Karpas-422 (cell line): ENCODE measurements at regions not wholly inside any gene's neighbourhood (a gene's known extent, or its start where the extent isn't known, plus 50 kb on each side); places are given as distances from the start of the nearest gene placed in this dataset.

Source experiments
- DNase-seq: peaks from one replicate; pipeline ENCODE4 v3.0.0-alpha.2; 2015
- H2AFZ ChIP-seq: fragments of 200-600 bp; sonication (generic); 2 replicates; pipeline ENCODE4 v1.6.1; 2014; ENCODE audit warnings: antibody characterized with exemption, low read length, mixed read lengths
- H3K27ac ChIP-seq: fragments of 200-600 bp; sonication (generic); 2 replicates; pipeline ENCODE4 v1.5.1; 2014; ENCODE audit warnings: mild to moderate bottlenecking, low read length, moderate library complexity
- H3K27me3 ChIP-seq: fragments of 200-600 bp; sonication (generic); 2 replicates; pipeline ENCODE4 v1.6.1; 2014; ENCODE audit warnings: low read length, mixed read lengths
- H3K36me3 ChIP-seq: fragments of 200-600 bp; sonication (generic); 2 replicates; pipeline ENCODE4 v1.6.1; 2014; ENCODE audit warnings: low read length, mixed read lengths; ENCODE audit not compliant: insufficient read depth
- H3K4me1 ChIP-seq: fragments of 200-600 bp; sonication (generic); 2 replicates; pipeline ENCODE4 v1.6.1; 2014; ENCODE audit warnings: mild to moderate bottlenecking, low read length, mixed read lengths
- H3K4me2 ChIP-seq: fragments of 200-600 bp; sonication (generic); 2 replicates; pipeline ENCODE4 v1.6.1; 2014; ENCODE audit warnings: low read length, low read depth, mild to moderate bottlenecking; ENCODE audit not compliant: poor library complexity, severe bottlenecking
- H3K4me3 ChIP-seq: fragments of 200-600 bp; sonication (generic); 2 replicates; pipeline ENCODE4 v1.5.1; 2014; ENCODE audit warnings: mild to moderate bottlenecking, antibody characterized with exemption, low read length, mixed read lengths
- H3K79me2 ChIP-seq: fragments of 200-600 bp; sonication (generic); 2 replicates; pipeline ENCODE4 v1.6.1; 2014; ENCODE audit warnings: mild to moderate bottlenecking, low read length, mixed read lengths
- H3K9ac ChIP-seq: fragments of 200-600 bp; sonication (generic); 2 replicates; pipeline ENCODE4 v1.6.0; 2014; ENCODE audit warnings: low read length
- H3K9me2 ChIP-seq: fragments of 200-600 bp; sonication (generic), shearing (Covaris generic); replicated peaks from 2 replicates; pipeline ENCODE4 v1.6.0; 2014; ENCODE audit warnings: mild to moderate bottlenecking, low read length, moderate library complexity; ENCODE audit not compliant: insufficient read depth
- H3K9me3 ChIP-seq: fragments of 300-700, 200-600 bp; sonication (generic); 2 replicates; pipeline ENCODE4 v1.6.1; 2014; ENCODE audit warnings: low read length, mixed read lengths
- H4K20me1 ChIP-seq: fragments of 200-600 bp; sonication (generic); 2 replicates; pipeline ENCODE4 v1.6.1; 2014; ENCODE audit warnings: mild to moderate bottlenecking, antibody characterized with exemption, low read length, low read depth; ENCODE audit not compliant: insufficient read depth

DNA sequence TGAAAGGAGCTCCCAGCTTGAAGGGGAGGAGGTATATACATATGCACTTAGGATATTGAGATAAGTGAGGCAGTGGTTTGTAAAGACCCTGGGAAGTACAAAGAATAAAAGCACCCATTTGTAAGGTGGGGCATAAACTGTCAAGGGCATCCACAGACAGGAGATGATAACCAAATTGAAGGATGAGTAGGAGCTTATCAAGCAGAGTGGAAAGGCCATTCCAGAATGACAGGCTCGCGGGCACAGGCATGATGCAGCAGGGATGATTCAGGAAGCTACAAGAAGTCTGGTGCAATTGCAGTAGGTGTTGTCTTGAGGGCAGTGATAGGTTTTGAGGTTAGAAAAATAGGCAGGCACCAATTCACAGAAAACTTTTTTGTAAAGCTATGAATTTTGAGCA, 504.8 kb downstream of the PIK3C3 start:
- no peak overlapping the region for H3K4me3 ChIP-seq
- H3K9me3 ChIP-seq = no peaks in the 10 kb centered on the region
- no peaks in the 10 kb centered on the region for H3K4me1 ChIP-seq

DNA sequence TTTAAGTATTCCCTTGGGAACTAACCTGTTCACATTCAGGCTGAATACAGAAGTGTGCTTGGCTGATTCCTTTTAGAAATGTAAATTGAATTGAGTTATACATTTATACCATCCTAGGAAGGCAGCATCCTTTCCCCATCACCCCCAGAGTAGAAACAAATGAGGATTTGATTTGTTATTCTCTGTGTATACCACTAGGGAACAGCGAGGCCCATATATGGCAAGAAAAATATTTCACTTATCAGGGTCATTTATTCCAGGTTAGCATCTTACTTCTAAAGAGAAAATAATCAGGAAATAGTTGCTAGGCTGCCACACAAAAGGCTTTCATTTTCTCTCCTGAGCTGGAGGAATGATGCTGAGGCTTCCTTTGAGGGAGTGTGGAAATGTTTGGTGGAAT, 516.9 kb downstream of the PIK3C3 start:
- H3K79me2 ChIP-seq = no peaks in the 10 kb centered on the region
- no peaks in the 10 kb centered on the region for H3K9me3 ChIP-seq
- H2AFZ ChIP-seq = no peak overlapping the region
- no peak overlapping the region for H3K9ac ChIP-seq
- H3K27me3 ChIP-seq = no peaks in the 10 kb centered on the region
- DNase-seq = no peak
- H3K36me3 ChIP-seq = no peaks in the 10 kb centered on the region
- H3K4me2 ChIP-seq = no peak overlapping the region
- no peaks in the 10 kb centered on the region for H3K9me2 ChIP-seq
- H3K4me3 ChIP-seq = no peak overlapping the region
- no peaks in the 10 kb centered on the region for H3K4me1 ChIP-seq
- H4K20me1 ChIP-seq = no peaks in the 10 kb centered on the region
- no peak overlapping the region for H3K27ac ChIP-seq

More for the DNA sequence above, 504.8 kb downstream of the PIK3C3 start:
- Histone ChIP-seq H3K9me2 (no peaks in the 10 kb centered on the region), H3K4me2 (no peak overlapping the region), H2AFZ (no peak overlapping the region), H4K20me1 (no peaks in the 10 kb centered on the region), H3K27ac (no peak overlapping the region), H3K79me2 (no peaks in the 10 kb centered on the region), H3K27me3 (no peaks in the 10 kb centered on the region), H3K9ac (no peak overlapping the region), H3K36me3 (no peaks in the 10 kb centered on the region)
- no peak for DNase-seq

DNA sequence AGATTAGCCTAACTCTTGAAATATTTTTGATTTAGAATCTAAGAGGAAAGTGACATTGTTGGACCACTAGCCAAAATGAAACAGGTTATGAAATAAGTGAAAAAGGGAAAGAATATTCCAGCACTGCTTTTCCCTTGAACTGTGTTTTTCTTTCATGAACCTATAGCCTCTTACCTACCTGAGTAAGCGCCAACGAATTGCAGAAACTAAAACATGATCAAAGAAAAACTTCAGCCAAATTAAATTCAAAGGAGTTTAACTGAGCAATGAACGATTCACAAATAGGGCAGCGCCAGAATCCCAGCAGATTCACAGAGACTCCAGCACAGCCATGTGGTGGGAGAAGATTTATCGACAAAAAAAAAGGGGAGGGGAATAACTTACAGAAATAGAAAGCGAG, 518.6 kb downstream of the PIK3C3 start:
- H3K27ac ChIP-seq = no peak overlapping the region
- no peak for DNase-seq
- no peaks in the 10 kb centered on the region for H3K27me3 ChIP-seq
- H3K4me1 ChIP-seq = no peaks in the 10 kb centered on the region
- no peaks in the 10 kb centered on the region for H3K79me2 ChIP-seq
- no peak overlapping the region; the same call in 1 of the 2 replicates for H2AFZ ChIP-seq
- H3K36me3 ChIP-seq = no peaks in the 10 kb centered on the region
- H3K9ac ChIP-seq = no peak overlapping the region
- H3K9me3 ChIP-seq = no peaks in the 10 kb centered on the region
- no peak overlapping the region for H3K4me2 ChIP-seq
- no peaks in the 10 kb centered on the region for H4K20me1 ChIP-seq
- no peak overlapping the region for H3K4me3 ChIP-seq
- H3K9me2 ChIP-seq = no peaks in the 10 kb centered on the region

DNA sequence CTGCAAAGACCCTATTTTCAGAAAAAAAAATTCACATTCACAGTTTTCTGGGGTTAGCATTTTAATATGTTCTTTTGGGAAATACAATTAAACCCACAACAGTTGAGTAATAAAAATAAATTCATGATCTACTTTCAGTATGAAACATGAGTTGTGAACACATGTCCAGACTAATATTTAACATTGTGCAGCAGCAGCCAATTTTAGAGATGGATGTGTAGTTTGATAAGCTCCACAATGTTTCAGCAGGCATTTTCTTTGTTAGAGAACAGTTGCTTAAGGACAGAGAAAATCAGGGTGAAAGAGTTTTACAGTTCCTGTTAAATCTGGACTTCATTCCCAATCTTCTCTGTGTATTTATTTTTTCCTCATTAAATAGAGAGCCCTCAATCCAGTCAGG, 519.5 kb downstream of the PIK3C3 start:
- no peaks in the 10 kb centered on the region for H3K79me2 ChIP-seq
- no peak overlapping the region for H2AFZ ChIP-seq
- H3K4me1 ChIP-seq = no peaks in the 10 kb centered on the region
- H3K4me3 ChIP-seq = no peak overlapping the region
- H3K9ac ChIP-seq = no peak overlapping the region
- no peak for DNase-seq
- no peak overlapping the region for H3K27ac ChIP-seq
- no peaks in the 10 kb centered on the region for H3K36me3 ChIP-seq
- H3K9me2 ChIP-seq = no peaks in the 10 kb centered on the region
- no peaks in the 10 kb centered on the region for H3K9me3 ChIP-seq
- H3K27me3 ChIP-seq = no peaks in the 10 kb centered on the region
- no peak overlapping the region for H3K4me2 ChIP-seq
- H4K20me1 ChIP-seq = no peaks in the 10 kb centered on the region

DNA sequence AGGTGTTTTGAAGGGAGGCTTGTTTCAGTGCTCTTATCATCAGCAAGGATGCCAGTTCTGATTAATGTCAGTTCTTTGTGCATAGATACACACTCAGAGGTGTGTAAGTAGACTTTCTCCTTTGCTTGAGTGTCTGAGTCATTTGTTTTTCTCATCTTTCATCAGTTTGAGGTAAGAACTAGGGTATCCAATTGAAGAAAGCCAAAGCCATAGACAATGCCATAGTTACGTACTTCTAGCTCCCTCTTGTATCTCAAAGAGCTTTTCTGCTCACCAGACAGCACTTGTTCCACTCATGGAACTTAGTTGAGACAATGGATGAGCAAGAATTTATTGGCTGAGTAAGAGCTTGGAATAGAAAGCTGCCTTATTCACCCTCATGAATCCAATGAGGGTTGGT, 520.1 kb downstream of the PIK3C3 start:
- Histone ChIP-seq H3K79me2 (no peaks in the 10 kb centered on the region), H3K9ac (no peak overlapping the region), H3K4me3 (no peak overlapping the region), H3K36me3 (no peaks in the 10 kb centered on the region), H2AFZ (no peak overlapping the region), H4K20me1 (no peaks in the 10 kb centered on the region), H3K27ac (no peak overlapping the region), H3K9me3 (no peaks in the 10 kb centered on the region), H3K9me2 (no peaks in the 10 kb centered on the region), H3K4me1 (no peaks in the 10 kb centered on the region), H3K4me2 (no peak overlapping the region), H3K27me3 (no peaks in the 10 kb centered on the region)
- DNase-seq = no peak

DNA sequence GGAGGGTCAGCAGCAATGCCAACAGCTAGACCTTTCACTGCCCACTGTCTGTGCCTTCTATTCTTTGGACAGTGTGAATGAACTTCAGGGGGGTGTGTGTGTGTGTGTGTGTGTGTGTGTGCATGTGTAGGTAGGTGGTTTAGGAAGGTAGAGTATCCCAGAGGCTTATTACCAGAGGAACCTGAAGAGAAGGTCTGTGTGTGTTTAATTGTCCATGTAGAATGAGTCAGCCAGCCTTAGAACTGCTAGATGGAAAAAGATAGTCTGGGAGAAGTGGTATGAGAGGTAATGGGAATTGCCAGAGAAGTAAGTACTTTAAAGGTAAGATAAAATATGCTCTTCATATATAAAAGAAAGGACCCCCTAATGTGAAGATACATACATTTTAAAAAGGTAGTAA, 522.2 kb downstream of the PIK3C3 start:
- Histone ChIP-seq H3K4me1 (no peaks in the 10 kb centered on the region), H3K79me2 (no peaks in the 10 kb centered on the region), H3K27ac (no peak overlapping the region), H2AFZ (no peak overlapping the region), H3K36me3 (no peaks in the 10 kb centered on the region), H3K27me3 (no peaks in the 10 kb centered on the region), H4K20me1 (no peaks in the 10 kb centered on the region), H3K9me2 (no peaks in the 10 kb centered on the region), H3K9ac (no peak overlapping the region), H3K4me3 (no peak overlapping the region), H3K4me2 (no peak overlapping the region), H3K9me3 (no peaks in the 10 kb centered on the region)
- DNase-seq = no peak

DNA sequence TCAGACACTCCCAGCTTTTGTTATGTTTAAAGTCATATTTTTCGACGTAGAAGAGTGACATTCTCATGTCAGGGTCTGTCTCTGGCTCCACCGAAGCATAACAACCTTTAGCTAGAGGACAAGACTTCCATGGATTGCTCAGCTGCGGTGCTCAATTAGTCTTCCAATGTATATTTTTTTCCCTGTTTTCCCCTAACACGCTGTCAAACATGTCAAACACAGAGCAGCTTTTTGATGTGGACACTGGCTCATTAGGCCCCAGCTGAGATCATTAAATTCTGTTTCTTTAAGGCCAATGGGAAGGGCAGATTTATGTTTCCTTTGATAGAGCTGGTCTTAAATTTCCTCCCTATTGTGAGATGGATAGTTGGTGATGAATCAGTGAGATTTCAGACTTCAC, 525.4 kb downstream of the PIK3C3 start:
- no peak overlapping the region for H3K27ac ChIP-seq

DNA sequence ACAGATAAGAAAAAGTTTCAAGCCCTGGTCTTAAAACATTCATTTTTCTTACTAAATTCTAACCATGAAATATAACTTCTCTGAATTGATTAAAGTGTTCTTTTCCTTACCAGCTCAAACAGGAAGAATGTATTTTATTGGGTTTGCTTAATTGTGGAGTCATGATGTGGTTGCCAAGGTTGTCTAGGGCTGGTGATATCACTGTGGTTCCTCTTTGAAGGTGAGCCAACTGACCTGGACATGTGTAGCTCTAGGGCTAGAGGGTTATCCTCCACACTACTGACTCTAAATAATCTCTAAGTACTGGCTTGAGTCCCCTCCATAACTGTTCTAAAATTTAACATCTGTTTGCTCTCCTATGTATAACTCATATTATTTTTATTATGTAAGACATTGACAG, 529.6 kb downstream of the PIK3C3 start:
- H3K36me3 ChIP-seq = no peaks in the 10 kb centered on the region

More for the DNA sequence above, 525.4 kb downstream of the PIK3C3 start:
- Histone ChIP-seq H3K9me2 (no peaks in the 10 kb centered on the region), H3K27me3 (no peaks in the 10 kb centered on the region), H2AFZ (no peak overlapping the region), H3K4me2 (no peak overlapping the region), H3K4me3 (no peak overlapping the region), H3K9me3 (no peaks in the 10 kb centered on the region), H3K4me1 (no peaks in the 10 kb centered on the region), H4K20me1 (no peaks in the 10 kb centered on the region), H3K36me3 (no peaks in the 10 kb centered on the region), H3K79me2 (no peaks in the 10 kb centered on the region), H3K9ac (no peak overlapping the region)
- DNase-seq = no peak

DNA sequence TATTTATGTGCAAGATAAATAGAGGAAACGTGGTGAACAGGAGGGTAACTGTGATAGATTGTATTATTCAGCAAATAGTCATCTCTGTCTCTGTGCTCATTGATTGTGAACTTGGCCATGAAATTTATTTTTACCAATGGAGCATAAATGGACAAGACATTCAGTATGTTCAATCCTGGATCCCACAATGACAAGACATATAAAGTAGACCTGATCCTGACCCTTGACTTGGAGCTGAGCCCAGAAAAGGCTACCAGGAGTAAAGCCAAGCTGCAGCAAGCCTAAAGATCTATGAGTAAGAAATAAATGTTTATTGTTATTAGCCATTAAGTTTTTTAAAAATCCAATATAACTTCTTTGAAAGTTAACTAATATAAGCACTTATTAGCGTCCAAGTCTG, 531.2 kb downstream of the PIK3C3 start:
- Histone ChIP-seq H3K9me2 (no peaks in the 10 kb centered on the region), H3K79me2 (no peaks in the 10 kb centered on the region), H3K9ac (no peak overlapping the region), H4K20me1 (no peaks in the 10 kb centered on the region), H3K27me3 (no peaks in the 10 kb centered on the region), H3K4me3 (no peak overlapping the region), H3K36me3 (no peaks in the 10 kb centered on the region), H3K27ac (no peak overlapping the region), H3K4me2 (no peak overlapping the region), H3K4me1 (no peaks in the 10 kb centered on the region), H2AFZ (no peak overlapping the region), H3K9me3 (no peaks in the 10 kb centered on the region)
- DNase-seq = no peak

More for the DNA sequence above, 529.6 kb downstream of the PIK3C3 start:
- no peak overlapping the region for H3K4me2 ChIP-seq
- no peak overlapping the region for H3K4me3 ChIP-seq
- no peaks in the 10 kb centered on the region for H3K9me3 ChIP-seq
- H3K27ac ChIP-seq = no peak overlapping the region
- no peak for DNase-seq
- no peak overlapping the region for H2AFZ ChIP-seq
- H3K4me1 ChIP-seq = no peaks in the 10 kb centered on the region
- H3K9ac ChIP-seq = no peak overlapping the region
- no peaks in the 10 kb centered on the region for H4K20me1 ChIP-seq
- no peaks in the 10 kb centered on the region for H3K27me3 ChIP-seq
- no peaks in the 10 kb centered on the region for H3K79me2 ChIP-seq
- no peaks in the 10 kb centered on the region for H3K9me2 ChIP-seq
